Activated T-cell treated with anti-CD3 and anti-CD28 coated beads, Interleukin-2, amount 50 U/mL, for 48 hours (primary cell): ENCODE measurements at regions not wholly inside any gene's neighbourhood (a gene's known extent, or its start where the extent isn't known, plus 50 kb on each side); places are given as distances from the start of the nearest gene placed in this dataset.
"Not testable (repeated sequence)": the region's sequence is repeated elsewhere in the genome, so short reads cannot be mapped to it uniquely, and the experiment has no call there.

Experiments used
- DNase-seq, 2 experiments: peaks; one replicate each; pipeline ENCODE4 v3.0.0-alpha.2; 2020

DNA sequence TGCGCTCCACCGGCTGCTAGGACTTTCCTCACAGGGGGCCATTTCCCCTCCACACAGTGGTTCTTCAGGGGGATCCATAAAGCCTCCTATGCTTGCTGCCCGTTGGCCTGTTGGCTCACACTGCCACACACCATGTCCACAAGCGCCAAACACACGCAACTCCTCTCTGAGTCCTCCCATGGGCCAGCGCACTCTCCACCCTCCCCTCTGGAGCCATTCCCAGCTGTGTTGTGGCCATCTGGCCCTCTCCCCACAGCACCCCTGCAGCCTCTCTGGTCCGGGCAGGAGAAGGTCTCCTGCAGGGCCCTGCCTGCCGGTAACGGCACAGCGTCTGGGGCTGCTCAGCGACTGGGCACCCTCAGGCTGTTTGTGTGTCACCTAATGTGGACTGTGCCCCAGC is 4473.3 kb upstream of the OR11H1 start:
- DNase-seq, result not testable (repeated sequence)

DNA sequence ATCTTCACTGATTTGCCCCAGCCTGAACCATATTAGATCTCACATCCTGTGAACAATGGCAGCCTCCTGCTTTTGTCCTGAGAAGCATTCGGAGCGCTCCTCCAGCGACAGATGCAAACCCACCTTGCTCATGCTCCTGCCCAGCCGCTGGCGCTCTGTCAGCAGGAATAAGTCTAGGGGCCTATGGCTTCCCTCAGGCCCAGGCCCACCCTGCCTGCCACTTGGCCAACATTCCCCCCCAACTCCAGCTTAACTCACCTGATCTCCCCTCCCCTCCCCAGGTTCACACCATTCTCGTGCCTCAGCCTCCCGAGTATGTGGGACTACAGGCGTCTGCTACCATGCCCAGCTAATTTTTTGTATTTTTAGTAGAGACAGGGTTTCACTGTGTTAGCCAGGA is 4472.8 kb upstream of the OR11H1 start:
- not testable (repeated sequence) for DNase-seq

DNA sequence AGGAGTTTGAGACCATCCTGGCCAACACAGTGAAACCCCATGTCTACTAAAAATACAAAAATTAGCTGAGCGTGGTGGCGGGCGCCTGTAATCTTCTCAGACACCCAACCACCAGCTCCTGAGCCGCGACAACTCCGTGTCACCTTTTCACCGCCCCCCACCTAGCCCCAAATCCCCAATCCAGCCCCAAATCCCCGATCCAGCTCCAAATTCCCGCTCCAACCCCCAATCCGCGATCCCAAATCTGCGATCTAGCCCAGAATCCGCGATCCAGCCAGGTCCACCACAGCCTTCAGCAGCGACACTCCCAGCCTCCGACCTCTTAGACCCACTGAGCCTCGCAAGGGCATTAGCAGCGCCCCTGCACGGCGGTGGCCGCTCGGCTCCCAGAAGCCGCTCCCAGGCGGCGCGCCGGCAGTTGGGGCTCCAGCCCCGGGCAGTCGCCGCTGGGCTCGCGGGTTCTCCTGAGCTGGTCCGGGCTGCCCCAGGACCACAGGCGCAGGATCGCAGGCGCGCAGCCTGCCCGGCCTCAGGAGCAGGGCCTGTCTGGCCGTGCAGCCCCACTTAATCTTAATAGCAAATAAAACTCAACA is 4469.9 kb upstream of the OR11H1 start:
- DNase-seq, result not testable (repeated sequence)

DNA sequence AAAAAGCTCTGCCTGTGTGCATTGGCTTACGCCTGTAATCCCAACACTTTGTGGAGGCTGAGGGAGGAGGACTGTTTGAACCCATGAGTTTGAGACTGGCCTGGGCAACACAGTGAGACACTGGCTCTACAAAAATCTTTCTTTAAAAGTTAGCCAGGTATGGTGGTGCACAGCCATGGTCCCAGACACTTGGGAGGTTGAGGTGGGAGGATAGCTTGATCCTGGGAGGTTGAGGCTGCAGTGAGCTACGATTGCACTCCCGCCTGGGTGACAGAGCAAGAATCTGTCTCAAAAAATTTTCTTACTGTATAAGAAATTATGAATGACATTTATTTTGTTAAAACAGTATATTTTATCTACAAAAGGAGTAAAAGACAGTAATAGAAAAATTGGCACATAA is 4468.9 kb upstream of the OR11H1 start:
- DNase-seq, result not testable (repeated sequence)

DNA sequence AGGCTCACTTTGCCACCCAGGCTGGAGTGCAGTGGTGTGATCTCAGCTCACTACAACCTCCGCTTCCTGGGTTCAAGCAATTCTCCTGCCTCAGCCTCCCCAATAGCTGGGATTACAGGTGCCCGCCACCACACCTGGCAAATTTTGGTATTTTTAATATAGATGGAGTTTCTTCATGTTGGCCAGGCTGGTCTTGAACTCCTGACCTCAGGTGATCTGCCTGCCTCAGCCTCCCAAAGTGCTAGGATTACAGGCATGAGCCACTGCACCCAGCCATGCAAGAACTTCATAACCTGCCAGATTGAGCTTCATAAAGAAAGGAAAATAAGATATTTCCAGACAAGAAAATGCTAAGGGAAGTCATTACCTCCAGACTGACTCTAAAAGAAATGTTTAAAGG is 4467.2 kb upstream of the OR11H1 start:
- not testable (repeated sequence) for DNase-seq

DNA sequence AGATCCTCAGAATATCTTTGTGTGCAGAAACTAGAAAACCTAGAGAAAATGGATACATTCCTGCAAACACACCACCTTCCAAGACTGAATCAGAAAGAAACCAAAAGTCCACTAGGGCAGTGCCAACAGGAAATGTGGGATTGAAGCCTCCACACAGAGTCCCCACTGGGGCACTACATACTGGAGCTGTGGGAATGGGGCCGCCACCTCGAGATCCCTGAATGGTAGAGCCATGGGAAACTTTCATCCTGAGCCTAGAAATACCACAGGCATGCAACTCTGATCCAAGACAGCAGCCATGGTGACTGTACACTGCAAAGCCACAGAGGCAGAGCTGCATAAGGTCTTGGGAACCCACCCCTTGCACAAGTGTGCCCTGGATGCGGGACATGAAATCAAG is 4465.5 kb upstream of the OR11H1 start:
- peak in 1 of 2 experiments; percentile 23 for DNase-seq

DNA sequence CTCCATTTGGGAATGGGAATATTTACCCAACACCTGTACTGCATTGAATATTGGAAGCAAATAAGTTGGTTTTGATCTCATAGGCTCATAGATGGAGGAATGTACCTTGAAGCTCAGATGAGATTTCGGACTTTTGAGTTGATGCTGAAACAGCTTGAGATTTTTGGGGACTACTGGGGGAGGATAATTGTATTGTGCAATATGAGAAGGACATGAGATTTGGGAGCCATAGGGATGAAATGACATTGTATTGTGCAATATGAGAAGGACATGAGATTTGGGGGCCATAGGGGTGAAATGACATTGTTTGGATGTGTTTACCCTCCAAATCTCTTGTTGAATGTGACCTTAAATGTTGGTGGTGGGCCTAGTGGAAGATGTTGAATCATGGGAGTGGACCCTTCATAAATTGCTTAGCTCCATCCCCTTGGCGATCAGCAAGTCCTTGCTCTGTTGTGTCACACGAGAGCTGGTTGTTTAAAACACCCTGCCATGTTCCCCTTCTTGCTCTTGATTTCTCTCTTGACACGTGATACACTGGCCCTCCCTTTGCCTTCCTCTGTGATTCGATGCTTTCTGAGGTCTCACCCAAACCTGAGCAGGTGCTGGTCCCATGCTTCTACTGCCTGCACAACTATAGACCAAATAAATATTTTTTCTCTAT is 4464.8 kb upstream of the OR11H1 start:
- DNase-seq, result not testable (repeated sequence)

DNA sequence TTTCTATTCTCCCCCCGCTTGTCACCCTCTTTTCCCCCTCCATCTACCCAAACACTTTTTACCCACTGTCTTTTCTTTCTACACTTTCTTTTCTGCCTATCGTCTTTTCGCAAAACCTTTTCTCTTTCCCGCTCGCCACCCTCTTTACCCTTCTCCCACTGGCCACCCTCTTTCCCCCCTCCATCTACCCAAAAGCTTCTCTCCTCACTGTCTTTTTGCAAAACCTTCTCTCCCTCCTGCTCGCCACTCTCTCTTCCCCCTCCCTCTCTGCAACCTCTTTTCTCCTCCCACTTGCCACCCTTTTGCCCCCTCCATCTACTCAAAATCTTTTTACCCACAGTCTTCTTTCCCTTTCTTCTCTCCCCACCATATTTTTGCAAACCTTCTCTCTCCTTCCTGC is 4462.8 kb upstream of the OR11H1 start:
- not testable (repeated sequence) for DNase-seq

DNA sequence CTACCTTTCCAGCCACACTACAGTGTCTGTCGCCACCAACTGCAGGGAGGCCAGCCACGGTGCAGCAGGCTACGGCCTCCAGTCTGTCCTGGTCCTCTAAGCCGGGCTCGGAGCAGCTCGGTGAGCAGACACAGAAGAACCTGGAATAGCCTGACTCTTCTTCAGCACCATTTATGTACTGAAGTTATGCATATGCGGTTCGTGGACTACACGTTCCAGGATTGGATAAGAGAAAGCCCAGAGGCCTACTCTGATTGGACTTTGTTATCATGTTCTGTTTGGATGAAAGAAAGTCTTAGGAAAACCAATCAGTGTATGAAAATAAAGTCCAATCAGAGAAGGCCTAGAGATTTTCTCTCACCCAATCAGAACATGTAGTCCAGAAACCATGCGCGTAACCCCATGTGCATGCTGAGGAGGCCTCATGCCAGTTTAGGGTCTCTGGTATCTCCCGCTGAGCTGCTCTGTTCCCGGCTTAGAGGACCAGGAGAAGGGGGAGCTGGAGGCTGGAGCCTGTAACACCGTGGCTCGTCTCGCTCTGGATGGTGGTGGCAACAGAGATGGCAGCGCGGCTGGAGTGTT is 4462.0 kb upstream of the OR11H1 start:
- DNase-seq, result not testable (repeated sequence)

DNA sequence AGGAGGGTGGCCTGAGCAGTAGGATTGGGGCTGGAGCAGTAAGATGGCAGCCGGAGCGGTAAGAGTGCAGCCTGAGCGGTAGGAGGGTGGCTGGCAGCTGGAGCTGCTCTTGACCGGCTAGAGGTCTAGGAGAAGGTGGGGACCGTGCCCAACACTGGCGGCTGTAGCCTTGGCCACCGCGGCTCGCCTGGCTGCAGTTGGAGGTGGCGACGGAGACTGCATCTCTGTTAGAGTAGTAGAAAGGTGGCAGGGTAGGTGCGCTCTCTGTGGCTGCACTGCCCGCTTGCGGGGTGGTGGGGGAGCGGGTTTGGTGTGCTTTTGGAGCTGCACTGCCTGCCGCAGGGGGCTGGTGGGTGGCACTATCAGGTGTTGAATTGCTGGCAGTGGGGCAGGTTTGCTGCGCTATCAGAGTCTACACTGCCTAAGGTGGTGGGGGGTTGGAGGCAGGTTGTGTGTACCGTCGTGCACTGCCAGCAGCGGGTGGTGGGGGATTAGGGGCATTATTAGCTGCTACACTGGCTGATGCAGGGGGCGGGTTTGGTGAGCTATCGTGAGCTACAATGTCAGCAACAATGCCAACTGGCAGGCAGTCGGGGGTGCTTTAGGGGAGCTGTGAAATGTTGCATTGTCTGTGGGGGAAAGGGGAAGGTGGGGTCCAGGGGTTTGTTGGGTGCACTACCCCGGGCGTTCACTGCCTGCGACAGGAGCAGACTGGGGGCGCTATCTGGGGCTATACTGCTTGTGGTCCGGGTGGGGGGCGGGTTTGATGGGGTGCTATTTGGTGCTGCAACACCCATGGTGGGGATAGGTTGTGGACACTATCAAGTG is 4461.3 kb upstream of the OR11H1 start:
- DNase-seq, result no peak

DNA sequence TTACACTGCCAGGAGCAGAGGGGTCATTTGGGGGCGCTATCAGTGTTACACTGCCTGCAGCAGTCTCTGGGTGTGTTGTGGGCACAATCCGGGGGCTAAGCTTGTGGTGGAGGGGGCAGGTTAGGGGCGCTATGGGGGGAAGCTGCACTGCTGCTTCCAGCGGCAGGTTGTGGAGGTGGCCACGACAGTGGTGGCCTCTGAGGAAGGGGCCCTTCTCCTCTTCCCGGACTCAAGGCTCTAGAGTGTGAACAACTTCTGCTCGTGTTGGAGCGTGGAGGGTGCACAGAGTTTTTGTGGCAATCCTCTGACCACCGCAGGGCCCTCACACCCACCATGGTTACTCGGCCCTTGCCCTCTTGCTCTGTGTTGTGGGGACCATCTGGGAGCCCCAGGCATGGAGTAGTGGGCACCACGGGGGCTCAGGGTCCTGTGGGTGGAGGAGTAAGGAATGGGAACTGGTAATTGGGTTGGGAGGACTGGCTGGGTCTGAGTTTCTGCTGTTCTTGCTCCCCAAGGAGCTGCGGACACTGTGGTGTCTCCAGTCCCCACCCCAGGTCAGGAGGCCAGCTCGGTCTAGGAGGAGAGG is 4460.6 kb upstream of the OR11H1 start:
- DNase-seq, result not testable (repeated sequence)

DNA sequence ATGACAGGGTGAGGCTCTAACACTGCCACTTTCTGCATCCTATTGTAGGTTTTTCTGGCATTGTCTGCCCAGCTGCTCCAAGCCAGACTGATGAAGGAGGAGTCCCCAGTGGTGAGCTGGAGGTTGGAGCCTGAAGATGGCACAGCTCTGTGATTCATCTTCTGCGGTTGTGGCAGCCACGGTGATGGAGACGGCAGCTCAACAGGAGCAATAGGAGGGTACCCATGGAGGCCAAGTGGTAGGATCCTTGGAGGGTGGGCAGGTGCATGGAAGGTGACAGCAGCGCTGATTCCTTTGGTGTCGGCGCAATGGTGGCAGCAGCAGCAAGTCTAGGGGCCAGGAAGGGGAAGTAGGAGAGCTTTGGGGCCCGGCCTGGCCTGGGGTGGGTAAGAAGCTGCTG is 4460.1 kb upstream of the OR11H1 start:
- peak in 1 of 2 experiments; percentile 16 for DNase-seq

DNA sequence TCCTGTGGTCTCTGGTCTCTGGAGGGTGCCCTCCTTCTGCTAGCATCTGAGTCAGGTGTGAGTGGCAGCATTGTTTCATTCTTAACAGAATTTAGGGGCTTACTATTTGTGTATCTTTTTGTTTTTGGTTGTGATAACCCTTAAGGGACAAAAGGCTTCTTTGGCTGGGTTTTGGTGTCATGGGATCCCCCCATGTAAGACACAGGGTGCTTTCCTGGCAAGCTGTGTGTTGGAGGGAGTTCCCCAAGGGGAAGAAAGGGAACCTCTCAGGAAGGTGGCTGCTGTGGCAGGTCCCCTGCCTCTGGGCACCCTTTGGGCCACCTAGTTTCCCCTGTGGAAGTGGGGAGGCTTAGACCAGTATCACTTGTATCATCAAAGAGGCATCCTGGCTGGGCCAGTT is 4459.6 kb upstream of the OR11H1 start:
- not testable (repeated sequence) for DNase-seq
